Caco-2 (cell line): ENCODE measurements at regions not wholly inside any gene's neighbourhood (a gene's known extent, or its start where the extent isn't known, plus 50 kb on each side); places are given as distances from the start of the nearest gene placed in this dataset.

Experiments used
- BruUV-seq: library from RNA; stranded (reverse); fragments of 400-500 nt; replicated peaks from 2 replicates; lab custom pipeline; 2021; lab: Mats Ljungman, UMichigan
- CTCF ChIA-PET: fragments of 300-600 bp; sonication (Branson Sonifier 250); formaldehyde crosslinking; loops from one replicate; lab custom pipeline; 2022; ENCODE audit warnings: antibody characterized with exemption; lab: Charles Lee
- POLR2A ChIA-PET: fragments of 300-600 bp; sonication (Branson Sonifier 250); formaldehyde crosslinking; loops from one replicate; lab custom pipeline; 2022; ENCODE audit warnings: antibody characterized with exemption; lab: Charles Lee
- DNase-seq, 2 experiments: peaks; one replicate each; pipeline versions ENCODE4 v3.0.0 to v3.0.0-alpha.2; 2020 to 2022
- H3K27me3 ChIP-seq: replicated peaks from 2 replicates; pipeline ENCODE4 v1.6.0; 2011; ENCODE audit warnings: low read length; ENCODE audit not compliant: control insufficient read depth, insufficient read depth
- H3K36me3 ChIP-seq: 2 replicates; pipeline ENCODE4 v1.5.1; 2011; ENCODE audit warnings: low read length; ENCODE audit not compliant: control insufficient read depth, insufficient read depth
- H3K4me1 ChIP-seq: fragments of 250-450 bp; sonication (Bioruptor Pico); 2 replicates; pipeline ENCODE4 v1.5.1; 2020; ENCODE audit warnings: mild to moderate bottlenecking
- H3K4me3 ChIP-seq: 2 replicates; pipeline ENCODE4 v1.5.1; 2011; ENCODE audit warnings: low read depth, mild to moderate bottlenecking, control low read depth, low read length
- H3K9me3 ChIP-seq: fragments of 250-450 bp; sonication (Bioruptor Pico); 2 replicates; pipeline ENCODE4 v1.5.1; 2020; ENCODE audit warnings: mild to moderate bottlenecking, moderate library complexity
- H3K27ac Mint-ChIP-seq: one replicate; pipeline ENCODE4 v1.8.0; 2022; ENCODE audit warnings: mixed read lengths; ENCODE audit not compliant: unreplicated experiment
- H3K27me3 Mint-ChIP-seq: one replicate; pipeline ENCODE4 v1.8.0; 2022; ENCODE audit warnings: mixed read lengths; ENCODE audit not compliant: insufficient read depth, unreplicated experiment
- H3K36me3 Mint-ChIP-seq: one replicate; pipeline ENCODE4 v1.8.0; 2022; ENCODE audit warnings: mild to moderate bottlenecking, mixed read lengths; ENCODE audit not compliant: insufficient read depth, unreplicated experiment
- H3K4me1 Mint-ChIP-seq: one replicate; pipeline ENCODE4 v1.8.0; 2022; ENCODE audit warnings: low read depth, mixed read lengths; ENCODE audit not compliant: unreplicated experiment
- H3K4me3 Mint-ChIP-seq: one replicate; pipeline ENCODE4 v1.8.0; 2022; ENCODE audit warnings: mild to moderate bottlenecking, moderate library complexity, mixed read lengths; ENCODE audit not compliant: unreplicated experiment
- H3K9me3 Mint-ChIP-seq: one replicate; pipeline ENCODE4 v1.8.0; 2022; ENCODE audit warnings: mixed read lengths; ENCODE audit not compliant: unreplicated experiment
- CTCF ChIP-seq, 2 experiments: fragments of 200-600 bp in 1 of 2; IDR thresholded peaks; 1 replicate in 1 of 2; 2 replicates in 1 of 2; pipeline versions ENCODE4 v1.5.1 to v1.8.0; 2011 to 2022; ENCODE audit warnings: antibody characterized with exemption in 1 of 2, control low read depth in 1 of 2, inconsistent platforms in 1 of 2, low read depth in 1 of 2, low read length in 1 of 2, mild to moderate bottlenecking in 1 of 2, moderate library complexity in 1 of 2; ENCODE audit not compliant: insufficient read depth in 1 of 2, severe bottlenecking in 1 of 2, unreplicated experiment in 1 of 2
- intact Hi-C: fragments of 100-400 bp; cut with micrococcal nuclease; formaldehyde crosslinking; loops from one replicate; pipeline ENCODE4 v1.10.0; 2022; ENCODE audit not compliant: unreplicated experiment

- H3K4me1 ChIP-seq, result peaks cover 79% of the 10 kb centered on the region
- Mint-ChIP-seq H3K27me3 (no peaks in the 10 kb centered on the region), H3K4me3 (peak overlapping the region; percentile 73), H3K9me3 (peaks cover 2% of the 10 kb centered on the region), H3K4me1 (peaks cover 50% of the 10 kb centered on the region), H3K36me3 (peaks cover 25% of the 10 kb centered on the region), H3K27ac (peak overlapping the region; percentile 92)
- H3K27me3 ChIP-seq, result no peaks in the 10 kb centered on the region
- no TSS peak for BruUV-seq
- no peak for DNase-seq
- POLR2A ChIA-PET, result interaction anchor here (3.1 kb wide), 1 partner anchor 25 kb away, joined by 17 read pairs; no protein-coding TSS in a partner anchor
- no peak overlapping the region for H3K4me3 ChIP-seq
- H3K36me3 ChIP-seq, result no peaks in the 10 kb centered on the region; the same call in 1 of the 2 replicates
- intact Hi-C loops, result loop anchor here (5.0 kb wide), 3 partner anchors 161 to 481 kb away; no protein-coding TSS in a partner anchor
- TF ChIP-seq CTCF (IDR thresholded peaks at IDR 0.05; ENCODE audit: insufficient read depth in 1 of 2, low read depth in 1 of 2, low read length in 1 of 2, severe bottlenecking in 1 of 2, unreplicated experiment in 1 of 2), result no peak
- CTCF ChIA-PET, result interaction anchor here (1.0 kb wide), 1 partner anchor 25 kb away, joined by 4 read pairs; no protein-coding TSS in a partner anchor
- no peaks in the 10 kb centered on the region for H3K9me3 ChIP-seq
Measured at GRCh38 chr3:193841581-193841980, 248.6 kb downstream of the OPA1 start.

DNA sequence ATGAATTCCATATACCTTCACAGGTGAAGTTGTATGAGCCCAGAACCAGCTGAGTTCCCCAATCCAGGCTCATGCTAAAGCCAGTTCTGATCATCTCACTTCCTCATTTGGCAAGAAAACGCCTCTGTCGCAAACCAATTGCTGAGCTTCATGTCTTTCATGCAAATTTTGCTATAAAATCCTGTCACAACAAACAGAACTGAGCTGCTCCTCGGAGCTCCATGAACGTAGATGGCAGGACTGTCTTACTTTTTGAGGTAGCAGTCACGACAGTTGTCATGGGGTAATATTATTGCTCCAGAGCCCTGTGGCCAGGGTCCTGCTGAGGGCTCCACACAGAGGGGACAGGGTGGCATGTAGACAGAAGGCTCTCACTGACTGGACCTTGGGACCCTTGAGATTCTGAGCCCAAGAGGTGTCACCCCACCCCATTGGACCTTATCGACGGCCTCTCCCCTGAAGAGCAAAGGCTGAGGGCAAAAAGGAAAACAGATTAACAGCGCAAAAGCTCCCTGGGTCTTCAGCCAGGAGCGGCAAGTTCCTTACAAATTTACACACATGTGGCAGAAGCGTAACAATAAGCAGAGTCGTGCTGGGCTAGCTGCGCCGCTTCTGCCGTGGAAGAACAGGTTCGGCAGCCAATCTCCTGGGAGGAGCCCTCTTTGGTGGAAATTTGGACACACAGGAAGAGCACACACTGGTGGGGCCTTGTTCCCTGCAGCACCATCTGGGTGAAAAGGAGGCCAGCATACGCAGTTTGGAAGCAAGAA, 249.2 kb downstream of the OPA1 start:
- no peaks in the 10 kb centered on the region for H3K9me3 ChIP-seq
- Mint-ChIP-seq H3K4me3 (peak overlapping the region; percentile 73), H3K36me3 (peaks cover 24% of the 10 kb centered on the region), H3K4me1 (peaks cover 50% of the 10 kb centered on the region), H3K27me3 (no peaks in the 10 kb centered on the region), H3K9me3 (peaks cover 9% of the 10 kb centered on the region), H3K27ac (peak overlapping the region; percentile 92)
- POLR2A ChIA-PET, result interaction anchor here (0.6 to 3.1 kb wide), 6 partner anchors 22 to 294 kb away, joined by 3 to 17 read pairs (median 3); partner anchors contain the start of gene HES1
- TF ChIP-seq CTCF (IDR thresholded peaks at IDR 0.05; ENCODE audit: insufficient read depth in 1 of 2, low read depth in 1 of 2, low read length in 1 of 2, severe bottlenecking in 1 of 2, unreplicated experiment in 1 of 2), result no peak
- H3K36me3 ChIP-seq, result no peaks in the 10 kb centered on the region; the same call in 1 of the 2 replicates
- H3K4me1 ChIP-seq, result peaks cover 77% of the 10 kb centered on the region
- CTCF ChIA-PET, result interaction anchor here (1.0 to 2.6 kb wide), 4 partner anchors 26 to 474 kb away, joined by 3 to 8 read pairs (median 6); no protein-coding TSS in a partner anchor
- peak overlapping the region; percentile 37 for H3K4me3 ChIP-seq
- DNase-seq, result peak in 1 of 2 experiments; percentile 48
- no peaks in the 10 kb centered on the region for H3K27me3 ChIP-seq
- intact Hi-C loops, result loop anchor here (2.0 to 5.0 kb wide), 4 partner anchors 160 to 480 kb away; no protein-coding TSS in a partner anchor
- BruUV-seq, result no TSS peak

- Mint-ChIP-seq H3K36me3 (peaks cover 28% of the 10 kb centered on the region), H3K27ac (peak overlapping the region; percentile 92), H3K4me1 (peaks cover 51% of the 10 kb centered on the region), H3K9me3 (peaks cover 10% of the 10 kb centered on the region), H3K4me3 (peak overlapping the region; percentile 73), H3K27me3 (no peaks in the 10 kb centered on the region)
- peak; percentile 50 to 70 for DNase-seq
- peaks cover 72% of the 10 kb centered on the region for H3K4me1 ChIP-seq
- no peaks in the 10 kb centered on the region for H3K36me3 ChIP-seq
- CTCF ChIA-PET, result interaction anchor here (0.7 to 2.6 kb wide), 8 partner anchors 29 to 473 kb away, joined by 3 to 8 read pairs (median 4); no protein-coding TSS in a partner anchor
- H3K9me3 ChIP-seq, result no peaks in the 10 kb centered on the region
- intact Hi-C loops, result loop anchor here (1.0 to 5.0 kb wide), 6 partner anchors 29 to 479 kb away; no protein-coding TSS in a partner anchor
- POLR2A ChIA-PET, result interaction anchor here (0.6 to 3.1 kb wide), 14 partner anchors 21 to 293 kb away, joined by 3 to 17 read pairs (median 4); partner anchors contain the start of gene HES1
- no peak for TF ChIP-seq CTCF (IDR thresholded peaks at IDR 0.05; ENCODE audit: insufficient read depth in 1 of 2, low read depth in 1 of 2, low read length in 1 of 2, severe bottlenecking in 1 of 2, unreplicated experiment in 1 of 2)
- H3K27me3 ChIP-seq, result no peaks in the 10 kb centered on the region
- BruUV-seq, result no TSS peak
- H3K4me3 ChIP-seq, result peak overlapping the region; percentile 37
Measured at GRCh38 chr3:193842832-193843473, 249.9 kb downstream of the OPA1 start.
